HG03045 (cell line): ENCODE measurements at regions not wholly inside any gene's neighbourhood (a gene's known extent, or its start where the extent isn't known, plus 50 kb on each side); places are given as distances from the start of the nearest gene placed in this dataset.
"Not testable (repeated sequence)": the region's sequence is repeated elsewhere in the genome, so short reads cannot be mapped to it uniquely, and the experiment has no call there.

ENCODE experiments used
- ATAC-seq: cut with Tn5 transposase; IDR thresholded peaks from one replicate; pipeline ENCODE4 v1.9.1; 2021; ENCODE audit warnings: mild to moderate bottlenecking, moderate library complexity; ENCODE audit not compliant: unreplicated experiment

DNA sequence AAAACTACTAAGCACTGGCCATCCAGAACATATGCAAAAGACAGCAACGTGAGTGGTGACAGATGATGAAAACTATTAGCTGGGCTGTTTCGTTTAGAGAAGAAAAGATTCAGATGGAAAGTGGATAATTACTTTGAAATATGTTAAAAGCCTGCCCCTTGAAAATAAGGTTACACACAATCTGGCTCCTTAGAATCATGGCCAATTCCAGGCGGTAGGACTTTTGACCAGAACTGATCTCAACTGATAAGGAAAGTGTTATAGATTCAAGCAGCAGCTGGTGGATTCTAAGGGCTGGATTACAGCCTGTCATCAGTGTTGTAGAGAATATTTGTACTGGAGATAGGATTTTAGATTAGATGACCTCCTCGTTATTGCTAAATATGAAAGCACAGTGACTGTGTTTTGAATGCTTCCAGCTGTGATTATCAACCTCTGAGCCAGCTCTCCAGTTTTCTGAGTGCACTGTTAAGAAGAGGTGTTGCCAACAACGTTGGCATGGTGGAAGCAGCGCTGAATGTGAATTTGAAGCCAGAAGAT lies 75.1 kb downstream of the KBTBD2 start:
- ATAC-seq = not testable (repeated sequence)

DNA sequence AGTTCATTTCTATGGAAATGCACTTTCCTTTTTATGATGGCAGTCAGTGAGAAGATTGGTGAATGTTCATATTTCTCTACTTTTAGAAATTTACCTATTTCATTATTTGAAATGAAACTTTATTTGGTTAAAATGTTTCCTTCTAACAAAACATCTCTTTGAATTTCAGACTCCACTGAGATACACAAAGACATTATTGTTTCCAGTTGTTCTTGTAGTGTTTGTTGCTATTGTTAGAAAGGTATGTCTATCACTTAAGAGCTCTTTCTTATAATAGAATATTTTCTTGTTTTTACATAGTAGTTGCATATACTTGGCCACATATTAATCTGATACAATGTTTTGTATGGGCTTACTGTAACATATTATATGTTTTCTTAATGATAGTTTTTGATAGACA lies 76.8 kb downstream of the KBTBD2 start:
- not testable (repeated sequence) for ATAC-seq

DNA sequence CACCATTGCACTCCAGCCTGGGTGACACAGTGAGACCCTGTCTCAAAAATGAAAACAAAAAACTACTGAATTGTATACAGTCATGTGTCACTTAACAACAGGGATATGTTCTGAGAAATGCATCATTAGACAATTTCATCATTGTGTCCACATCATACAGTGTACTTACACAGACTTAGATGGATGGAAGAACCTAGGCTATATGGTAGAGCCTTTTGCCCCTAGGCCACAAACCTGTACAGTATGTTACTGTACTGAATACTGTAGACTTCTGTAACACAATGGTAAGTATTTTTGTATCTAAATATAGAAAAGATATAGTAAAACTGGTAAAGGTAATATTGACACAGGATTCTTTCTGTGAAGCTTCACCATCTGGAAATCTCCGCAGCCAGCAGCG lies 81.7 kb downstream of the KBTBD2 start:
- no peak for ATAC-seq

DNA sequence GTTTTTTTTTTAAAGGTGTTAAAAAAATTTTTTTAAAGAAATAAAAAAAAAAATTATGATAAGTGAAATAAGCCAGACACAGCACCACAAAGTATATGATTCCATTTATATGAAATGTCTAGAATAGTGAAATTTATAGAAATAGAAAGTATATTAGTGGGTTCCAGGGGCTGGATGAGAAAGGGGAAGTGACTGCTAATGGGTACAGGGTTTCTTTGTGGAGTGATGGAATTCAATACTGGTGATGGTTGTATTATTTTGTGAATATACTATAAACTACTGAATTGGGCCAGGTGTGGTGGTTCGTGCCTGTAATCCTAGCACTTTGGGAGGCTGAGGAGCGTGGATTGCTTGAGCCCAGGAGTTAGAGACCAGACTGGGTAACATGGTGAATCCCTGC lies 82.2 kb downstream of the KBTBD2 start:
- ATAC-seq = no peak

- ATAC-seq = no peak
Observed at GRCh38 chr7:32803406-32804141, 88.0 kb downstream of the KBTBD2 start.

DNA sequence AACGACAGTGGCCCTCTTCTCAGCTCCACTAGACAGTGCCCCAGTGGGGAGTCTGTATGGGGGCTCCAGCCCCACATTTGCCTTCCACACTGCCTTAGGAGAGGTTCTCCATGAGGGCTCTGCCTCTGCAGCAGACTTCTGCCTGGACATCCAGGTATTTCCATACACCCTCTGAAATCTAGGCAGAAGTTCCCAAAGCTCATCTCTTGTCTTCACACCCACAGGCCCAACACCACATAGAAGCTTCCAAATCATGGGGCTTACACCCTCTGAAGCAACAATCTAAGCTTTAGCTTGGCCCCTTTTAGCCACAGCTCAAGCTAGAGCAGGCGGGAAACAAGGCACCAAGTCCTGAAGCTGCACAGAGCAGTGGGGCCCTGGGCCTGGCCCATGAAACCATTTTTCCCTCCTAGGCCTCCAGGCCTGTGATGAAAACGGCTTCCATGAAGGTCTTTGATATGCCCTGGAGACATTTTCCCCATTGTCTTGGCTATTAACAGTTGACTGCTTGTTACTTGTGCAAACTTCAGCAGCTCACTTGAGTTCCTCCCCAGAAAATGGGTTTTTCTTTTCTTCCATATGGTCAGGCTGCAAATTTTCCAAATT lies 89.2 kb downstream of the KBTBD2 start:
- no peak for ATAC-seq

DNA sequence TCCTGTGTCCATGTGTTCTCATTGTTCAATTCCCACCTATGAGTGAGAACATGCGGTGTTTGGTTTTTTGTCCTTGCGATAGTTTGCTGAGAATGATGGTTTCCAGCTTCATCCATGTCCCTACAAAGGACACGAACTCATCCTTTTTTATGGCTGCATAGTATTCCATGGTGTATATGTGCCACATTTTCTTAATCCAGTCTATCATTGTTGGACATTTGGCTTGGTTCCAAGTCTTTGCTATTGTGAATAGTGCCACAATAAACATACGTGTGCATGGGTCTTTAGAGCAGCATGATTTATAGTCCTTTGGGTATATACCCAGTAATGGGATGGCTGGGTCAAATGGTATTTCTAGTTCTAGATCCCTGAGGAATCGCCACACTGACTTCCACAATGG lies 98.5 kb downstream of the KBTBD2 start:
- not testable (repeated sequence) for ATAC-seq

GRCh38 chr7:32790766-32791430 lies 100.7 kb downstream of the KBTBD2 start:
- ATAC-seq = not testable (repeated sequence)

GRCh38 chr7:32789266-32789665 lies 102.3 kb downstream of the KBTBD2 start:
- ATAC-seq = not testable (repeated sequence)

- ATAC-seq = not testable (repeated sequence)
Observed at GRCh38 chr7:32788174-32788573, 103.4 kb downstream of the KBTBD2 start.

- ATAC-seq = not testable (repeated sequence)
Observed at GRCh38 chr7:32785365-32785944, 106.1 kb downstream of the KBTBD2 start.

- ATAC-seq = not testable (repeated sequence)
Observed at GRCh38 chr7:32779895-32780294, 111.7 kb downstream of the KBTBD2 start.

DNA sequence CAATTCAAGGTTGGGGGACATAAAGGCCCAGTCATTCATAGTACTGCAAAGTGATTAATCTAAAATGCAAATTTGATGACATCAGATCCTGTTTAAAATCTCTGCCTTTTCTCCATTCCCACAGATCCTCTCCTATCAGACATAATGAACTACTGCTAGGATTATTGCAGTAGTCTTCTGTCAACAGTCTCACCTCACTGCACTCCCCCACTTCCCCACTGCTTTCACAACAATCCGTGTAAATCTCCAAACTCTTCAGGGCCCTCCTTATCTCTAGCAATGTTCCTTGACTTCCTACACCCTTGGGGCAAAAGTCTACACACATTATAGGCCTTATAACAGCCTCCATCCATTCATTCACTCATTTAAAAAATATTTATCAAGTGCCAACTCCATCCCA lies 112.4 kb downstream of the KBTBD2 start:
- no peak for ATAC-seq

DNA sequence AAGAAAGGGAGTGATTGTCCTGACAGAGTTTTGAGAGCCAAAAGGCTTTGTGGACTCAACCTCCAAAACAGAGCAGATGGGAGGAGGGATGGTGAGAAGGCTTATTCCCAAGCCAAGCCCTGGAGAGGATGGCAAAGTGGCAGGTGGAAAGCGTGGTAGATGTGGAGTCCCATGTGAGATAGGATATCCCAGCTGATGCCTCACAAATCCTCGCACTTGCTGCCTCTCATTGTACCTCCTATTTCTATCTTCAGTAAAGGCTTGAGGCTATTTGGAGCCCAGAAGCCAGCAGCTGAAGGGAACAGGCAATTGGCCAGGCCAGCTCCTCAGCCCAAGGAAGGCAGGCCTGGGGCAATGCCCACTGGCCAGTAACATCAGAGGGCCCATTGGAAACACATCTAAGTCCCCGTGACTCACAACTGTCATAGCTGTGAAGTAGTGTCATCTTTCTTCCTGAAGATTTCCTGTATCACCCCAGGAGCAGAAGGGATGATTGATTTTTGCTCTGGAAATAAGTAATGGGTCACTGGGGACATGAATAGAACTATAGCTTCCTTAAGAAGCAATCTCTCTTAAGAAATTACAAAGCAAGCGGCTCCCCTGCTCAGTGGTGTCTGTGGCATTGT lies 114.4 kb downstream of the KBTBD2 start:
- ATAC-seq = not testable (repeated sequence)

- ATAC-seq = not testable (repeated sequence)
Observed at GRCh38 chr7:32776318-32776717, 115.2 kb downstream of the KBTBD2 start.

DNA sequence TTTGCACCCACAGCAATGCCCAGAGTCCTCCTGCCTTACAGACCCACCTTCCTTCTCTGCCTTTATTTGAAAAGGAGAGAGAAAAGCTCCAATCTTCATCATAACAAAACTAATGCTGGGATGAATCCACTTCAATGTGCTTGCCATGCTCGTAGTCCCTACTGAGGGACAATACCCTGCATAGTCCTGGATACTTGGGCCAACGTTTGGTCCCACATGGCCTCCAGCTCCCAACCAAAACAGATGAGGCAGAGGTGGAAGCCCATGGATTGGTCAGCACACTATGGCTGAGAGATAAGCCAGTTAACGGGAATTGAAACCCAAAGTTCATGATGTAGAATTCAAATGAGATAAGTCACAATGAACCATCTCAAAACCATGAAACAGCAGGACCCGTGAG lies 115.8 kb downstream of the KBTBD2 start:
- not testable (repeated sequence) for ATAC-seq

GRCh38 chr7:32774541-32774951 lies 117.0 kb downstream of the KBTBD2 start:
- no peak for ATAC-seq

DNA sequence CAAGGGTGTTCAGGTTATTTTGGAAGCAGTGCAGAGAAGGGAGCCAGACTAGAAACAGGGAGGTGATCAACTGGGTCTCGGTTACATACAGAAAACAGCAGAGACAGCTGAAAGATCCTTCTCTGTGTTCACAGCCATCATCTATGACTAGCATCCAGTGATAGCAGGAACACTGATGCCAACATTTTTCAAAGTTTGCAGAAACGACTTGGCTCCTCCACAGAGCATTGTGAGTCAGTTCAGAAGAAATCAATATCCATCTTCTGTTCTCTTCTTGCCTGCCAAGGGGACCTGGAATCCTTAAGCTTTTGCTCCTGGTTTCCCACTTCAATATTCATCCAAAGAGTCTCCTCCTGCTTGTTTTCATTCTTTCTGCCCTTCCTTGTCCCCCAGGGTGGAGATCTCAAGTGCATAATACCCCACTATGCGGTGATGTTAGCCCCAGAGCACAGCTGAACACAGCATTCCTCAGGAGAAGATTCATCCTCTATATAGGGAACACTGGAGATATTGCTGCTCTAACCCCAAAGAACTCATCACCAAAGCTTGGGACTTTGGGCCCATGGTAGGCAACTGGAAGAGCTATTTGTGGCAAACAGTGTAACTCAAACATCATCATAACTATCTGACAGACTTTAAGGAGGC lies 122.6 kb downstream of the KBTBD2 start:
- ATAC-seq = not testable (repeated sequence)

GRCh38 chr7:32768338-32768737 lies 123.2 kb downstream of the KBTBD2 start:
- ATAC-seq = not testable (repeated sequence)

GRCh38 chr7:32765649-32766251 lies 125.8 kb downstream of the KBTBD2 start:
- not testable (repeated sequence) for ATAC-seq
